ENCODE measurements at regions not wholly inside any gene's neighbourhood (a gene's known extent, or its start where the extent isn't known, plus 50 kb on each side); places are given as distances from the start of the nearest gene placed in this dataset.

DNA sequence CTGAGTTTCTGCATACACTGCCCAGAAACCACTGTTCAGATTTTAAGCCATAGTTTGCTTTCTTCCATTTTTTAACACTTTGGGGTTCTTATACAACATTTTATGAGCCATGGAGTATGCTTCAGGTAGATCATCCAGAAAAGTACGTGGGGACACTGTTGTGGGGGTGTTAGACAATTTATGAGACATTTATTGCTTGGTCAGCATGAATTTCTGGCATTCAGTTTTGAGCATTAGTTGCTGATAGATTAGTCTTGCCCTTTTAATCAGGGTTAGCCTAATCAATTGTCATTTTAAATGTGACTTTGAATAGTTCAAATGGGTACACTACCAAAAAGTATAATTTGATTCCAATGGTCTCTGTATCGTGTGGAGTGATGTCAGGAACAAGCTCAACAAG, 434.9 kb downstream of the GPM6A start:
- intact Hi-C loops (cut with micrococcal nuclease; ENCODE audit: unreplicated experiment), result no loop called here
- ChIA-PET CTCF (no interaction called here), POLR2A (ENCODE audit: low non-redundant PET) (no interaction called here)
- H3K9me3 ChIP-seq (ENCODE audit: low read depth, low read length, poor library complexity, severe bottlenecking), result no peaks in the 10 kb centered on the region
- H3K36me3 ChIP-seq (ENCODE audit: insufficient read depth, low read length, poor library complexity, severe bottlenecking), result no peaks in the 10 kb centered on the region
- no peaks in the 10 kb centered on the region for H3K27me3 ChIP-seq (replicated peaks; ENCODE audit: insufficient read depth, low read depth, low read length, poor library complexity)
- DNase-seq (ENCODE audit: low spot score), result no peak
- BruUV-seq (replicated peaks), result no TSS peak
- H3K4me3 ChIP-seq (ENCODE audit: low read depth, low read length, poor library complexity, severe bottlenecking), result no peak overlapping the region
- H3K27ac ChIP-seq (ENCODE audit: low read depth, low read length, poor library complexity, severe bottlenecking), result no peak overlapping the region
- no peaks in the 10 kb centered on the region for H3K4me1 ChIP-seq (ENCODE audit: insufficient read depth, low read length, poor library complexity, severe bottlenecking)
- TF ChIP-seq, protein P1, sequence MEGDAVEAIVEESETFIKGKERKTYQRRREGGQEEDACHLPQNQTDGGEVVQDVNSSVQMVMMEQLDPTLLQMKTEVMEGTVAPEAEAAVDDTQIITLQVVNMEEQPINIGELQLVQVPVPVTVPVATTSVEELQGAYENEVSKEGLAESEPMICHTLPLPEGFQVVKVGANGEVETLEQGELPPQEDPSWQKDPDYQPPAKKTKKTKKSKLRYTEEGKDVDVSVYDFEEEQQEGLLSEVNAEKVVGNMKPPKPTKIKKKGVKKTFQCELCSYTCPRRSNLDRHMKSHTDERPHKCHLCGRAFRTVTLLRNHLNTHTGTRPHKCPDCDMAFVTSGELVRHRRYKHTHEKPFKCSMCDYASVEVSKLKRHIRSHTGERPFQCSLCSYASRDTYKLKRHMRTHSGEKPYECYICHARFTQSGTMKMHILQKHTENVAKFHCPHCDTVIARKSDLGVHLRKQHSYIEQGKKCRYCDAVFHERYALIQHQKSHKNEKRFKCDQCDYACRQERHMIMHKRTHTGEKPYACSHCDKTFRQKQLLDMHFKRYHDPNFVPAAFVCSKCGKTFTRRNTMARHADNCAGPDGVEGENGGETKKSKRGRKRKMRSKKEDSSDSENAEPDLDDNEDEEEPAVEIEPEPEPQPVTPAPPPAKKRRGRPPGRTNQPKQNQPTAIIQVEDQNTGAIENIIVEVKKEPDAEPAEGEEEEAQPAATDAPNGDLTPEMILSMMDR (conservative IDR thresholded peaks at IDR 0.05; ENCODE audit: low read depth, low read length), result no peak
- TF ChIP-seq EZH2 (IDR thresholded peaks at IDR 0.05; ENCODE audit: borderline replicate concordance, low read depth, low read length, poor library complexity, severe bottlenecking), result no peak

DNA sequence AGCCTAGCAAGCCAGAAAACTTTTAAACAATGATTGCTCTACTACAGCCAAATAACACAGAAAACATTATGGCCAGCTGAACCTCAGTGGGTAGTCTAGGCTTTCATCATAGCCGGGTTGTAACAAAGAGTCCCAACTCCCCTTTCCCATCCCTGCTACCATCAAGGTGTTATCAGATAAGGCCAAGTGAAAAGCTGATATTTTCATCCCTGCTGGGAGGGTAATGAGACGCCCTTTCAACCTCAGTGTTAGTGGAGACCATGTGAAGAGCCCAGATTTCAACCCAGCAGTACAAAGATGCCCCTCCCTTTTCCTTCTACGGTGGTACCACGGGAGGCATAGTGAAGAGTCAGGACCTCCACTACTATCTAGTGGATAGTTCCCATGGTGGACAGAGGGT, 433.7 kb downstream of the GPM6A start:
- H3K4me1 ChIP-seq (ENCODE audit: insufficient read depth, low read length, poor library complexity, severe bottlenecking), result no peaks in the 10 kb centered on the region
- no peak for DNase-seq (ENCODE audit: low spot score)
- no peak overlapping the region for H3K27ac ChIP-seq (ENCODE audit: low read depth, low read length, poor library complexity, severe bottlenecking)
- ChIA-PET POLR2A (ENCODE audit: low non-redundant PET) (no interaction called here), CTCF (no interaction called here)
- no peaks in the 10 kb centered on the region for H3K9me3 ChIP-seq (ENCODE audit: low read depth, low read length, poor library complexity, severe bottlenecking)
- no TSS peak for BruUV-seq (replicated peaks)
- TF ChIP-seq, protein P1 (conservative IDR thresholded peaks at IDR 0.05; ENCODE audit: low read depth, low read length), result no peak
- TF ChIP-seq EZH2 (IDR thresholded peaks at IDR 0.05; ENCODE audit: borderline replicate concordance, low read depth, low read length, poor library complexity, severe bottlenecking), result no peak
- no peaks in the 10 kb centered on the region for H3K36me3 ChIP-seq (ENCODE audit: insufficient read depth, low read length, poor library complexity, severe bottlenecking)
- no peaks in the 10 kb centered on the region for H3K27me3 ChIP-seq (replicated peaks; ENCODE audit: insufficient read depth, low read depth, low read length, poor library complexity)
- H3K4me3 ChIP-seq (ENCODE audit: low read depth, low read length, poor library complexity, severe bottlenecking), result no peak overlapping the region
- intact Hi-C loops (cut with micrococcal nuclease; ENCODE audit: unreplicated experiment), result no loop called here

DNA sequence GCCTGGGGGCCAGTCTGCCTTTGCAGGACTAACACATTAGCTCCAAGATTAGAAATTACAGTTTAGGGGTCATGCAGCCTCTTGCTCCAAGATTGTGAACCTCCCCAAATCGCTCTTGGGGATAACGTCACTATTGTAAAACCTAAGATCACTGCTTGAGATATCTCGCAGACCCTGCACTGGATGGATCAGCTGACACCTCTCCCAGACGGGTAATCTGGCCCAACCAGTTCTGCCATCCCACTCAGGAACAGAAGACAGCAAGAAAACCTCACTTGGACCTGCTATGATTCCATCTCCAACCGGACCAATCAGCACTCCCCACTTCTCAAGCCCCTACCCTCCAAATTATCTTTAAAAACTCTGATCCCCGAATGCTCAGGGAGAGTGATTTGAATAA, 431.2 kb downstream of the GPM6A start:
- no peaks in the 10 kb centered on the region for H3K9me3 ChIP-seq (ENCODE audit: low read depth, low read length, poor library complexity, severe bottlenecking)
- TF ChIP-seq, protein P1 (conservative IDR thresholded peaks at IDR 0.05; ENCODE audit: low read depth, low read length), result no peak
- no peak for TF ChIP-seq EZH2 (IDR thresholded peaks at IDR 0.05; ENCODE audit: borderline replicate concordance, low read depth, low read length, poor library complexity, severe bottlenecking)
- no peak for DNase-seq (ENCODE audit: low spot score)
- no peak overlapping the region for H3K4me3 ChIP-seq (ENCODE audit: low read depth, low read length, poor library complexity, severe bottlenecking)
- CTCF ChIA-PET, result no interaction called here
- no peaks in the 10 kb centered on the region for H3K36me3 ChIP-seq (ENCODE audit: insufficient read depth, low read length, poor library complexity, severe bottlenecking)
- no TSS peak for BruUV-seq (replicated peaks)
- no peaks in the 10 kb centered on the region for H3K27me3 ChIP-seq (replicated peaks; ENCODE audit: insufficient read depth, low read depth, low read length, poor library complexity)
- H3K27ac ChIP-seq (ENCODE audit: low read depth, low read length, poor library complexity, severe bottlenecking), result no peak overlapping the region
- H3K4me1 ChIP-seq (ENCODE audit: insufficient read depth, low read length, poor library complexity, severe bottlenecking), result no peaks in the 10 kb centered on the region
- POLR2A ChIA-PET (ENCODE audit: low non-redundant PET), result no interaction called here
- intact Hi-C loops (cut with micrococcal nuclease; ENCODE audit: unreplicated experiment), result no loop called here
